HepG2 (cell line): ENCODE measurements at regions not wholly inside any gene's neighbourhood (a gene's known extent, or its start where the extent isn't known, plus 50 kb on each side); places are given as distances from the start of the nearest gene placed in this dataset.

Experiments
- ARNTL ChIP-seq: sonication (generic); formaldehyde crosslinking; IDR thresholded peaks from 2 replicates; pipeline ENCODE4 v1.4.0; 2020; ENCODE audit warnings: mild to moderate bottlenecking, missing genetic modification reagents
- CHD2 ChIP-seq: IDR thresholded peaks from 2 replicates; pipeline ENCODE4 v1.6.1; 2011; ENCODE audit warnings: low read depth, low read length, improper control_type of control experiment
- CTCF ChIP-seq: sonication (generic); formaldehyde crosslinking; IDR thresholded peaks from 2 replicates; pipeline ENCODE4 v1.5.0; 2020; ENCODE audit warnings: mild to moderate bottlenecking, missing genetic modification reagents, moderate library complexity
- POLR2A ChIP-seq, 2 experiments: IDR thresholded peaks; 2 replicates each; pipeline ENCODE4 v1.6.1; 2011; ENCODE audit warnings: low read depth in 2 of 2, low read length in 2 of 2, mild to moderate bottlenecking in 1 of 2, moderate library complexity in 1 of 2; ENCODE audit not compliant: insufficient read depth in 1 of 2
- POLR2AphosphoS5 ChIP-seq: IDR thresholded peaks from 2 replicates; pipeline ENCODE4 v1.6.1; 2012; ENCODE audit warnings: low read depth, low read length
- THAP7 ChIP-seq: sonication (generic); formaldehyde crosslinking; IDR thresholded peaks from 2 replicates; pipeline ENCODE4 v1.8.1; 2023; ENCODE audit warnings: mild to moderate bottlenecking, missing genetic modification reagents
- ZFP41 ChIP-seq: sonication (generic); formaldehyde crosslinking; IDR thresholded peaks from 2 replicates; pipeline ENCODE4 v1.4.0; 2020; ENCODE audit warnings: mild to moderate bottlenecking, missing genetic modification reagents, borderline replicate concordance
- ZNF776 ChIP-seq: sonication (generic); formaldehyde crosslinking; IDR thresholded peaks from 2 replicates; pipeline ENCODE4 v1.4.0; 2020; ENCODE audit warnings: mild to moderate bottlenecking, missing genetic modification reagents
- ZZZ3 ChIP-seq: sonication (generic); formaldehyde crosslinking; IDR thresholded peaks from 2 replicates; pipeline ENCODE4 v1.4.0; 2020; ENCODE audit warnings: missing genetic modification reagents, mild to moderate bottlenecking, borderline replicate concordance

- TF ChIP-seq ZFP41 (CRISPR knock-in tag) (no peak), ZNF776 (CRISPR knock-in tag) (no peak), POLR2AphosphoS5 (no peak), ARNTL (CRISPR knock-in tag) (no peak), CHD2 (no peak), ZZZ3 (CRISPR knock-in tag) (no peak), THAP7 (CRISPR knock-in tag) (no peak), POLR2A (IDR thresholded peaks at IDR 0.05; ENCODE audit: insufficient read depth in 1 of 2, low read depth in 2 of 2, low read length in 2 of 2) (no peak), CTCF (CRISPR knock-in tag) (0 out of 2 replicates have a peak, but pooled peaks have one; percentile 17)
Observed at GRCh38 chr3:43206632-43207031, 79.7 kb upstream of the SNRK start.
